Motor neuron (in vitro differentiated cells): ENCODE measurements at regions not wholly inside any gene's neighbourhood (a gene's known extent, or its start where the extent isn't known, plus 50 kb on each side); places are given as distances from the start of the nearest gene placed in this dataset.
"Not testable (repeated sequence)": the region's sequence is repeated elsewhere in the genome, so short reads cannot be mapped to it uniquely, and the experiment has no call there.

Experiments used
- ATAC-seq, 8 experiments: fragments of 200-7000 bp; cut with Tn5 transposase; replicated peaks in 6 of 8; 2 replicates each; pipeline ENCODE4 v1.8.0; 2021; ENCODE audit warnings: mild to moderate bottlenecking in 8 of 8, moderate library complexity in 8 of 8
- H3K27ac ChIP-seq, 2 donors: fragments of 250-450 bp; sonication (Bioruptor Pico); 2 replicates each; pipeline ENCODE4 v1.9.0; 2021; ENCODE audit warnings: antibody characterized with exemption in 2 of 2, mild to moderate bottlenecking in 2 of 2, moderate library complexity in 1 of 2
- H3K4me1 ChIP-seq, 2 donors: fragments of 250-450 bp; sonication (Bioruptor Pico); replicated peaks in 1 of 2; 2 replicates each; pipeline ENCODE4 v1.6.1; 2021; ENCODE audit warnings: antibody characterized with exemption in 2 of 2, mild to moderate bottlenecking in 2 of 2, moderate library complexity in 1 of 2
- H3K4me3 ChIP-seq, 5 donors: fragments of 250-450 bp; sonication (Bioruptor Pico); 2 replicates each; pipeline ENCODE4 v1.9.0; 2021; ENCODE audit warnings: antibody characterized with exemption in 5 of 5, mild to moderate bottlenecking in 5 of 5, moderate library complexity in 4 of 5
- WGBS, 10 experiments: fragments of 450-650 bp; shearing (Covaris generic); methylation state at CpG; one replicate each; pipeline ENCODE4 v1.0.0; 2022; 5-methylcytosine and 5-hydroxymethylcytosine counted together
- in situ Hi-C, 9 experiments: fragments of 400-800 bp; cut with MboI; loops; one replicate each; pipeline ENCODE4 v1.15.0; 2021; ENCODE audit warnings: low sequenced_read_pairs in 9 of 9, low pct_unique_long_range_greater_than_20kb in 2 of 9; ENCODE audit not compliant: unreplicated experiment in 9 of 9

DNA sequence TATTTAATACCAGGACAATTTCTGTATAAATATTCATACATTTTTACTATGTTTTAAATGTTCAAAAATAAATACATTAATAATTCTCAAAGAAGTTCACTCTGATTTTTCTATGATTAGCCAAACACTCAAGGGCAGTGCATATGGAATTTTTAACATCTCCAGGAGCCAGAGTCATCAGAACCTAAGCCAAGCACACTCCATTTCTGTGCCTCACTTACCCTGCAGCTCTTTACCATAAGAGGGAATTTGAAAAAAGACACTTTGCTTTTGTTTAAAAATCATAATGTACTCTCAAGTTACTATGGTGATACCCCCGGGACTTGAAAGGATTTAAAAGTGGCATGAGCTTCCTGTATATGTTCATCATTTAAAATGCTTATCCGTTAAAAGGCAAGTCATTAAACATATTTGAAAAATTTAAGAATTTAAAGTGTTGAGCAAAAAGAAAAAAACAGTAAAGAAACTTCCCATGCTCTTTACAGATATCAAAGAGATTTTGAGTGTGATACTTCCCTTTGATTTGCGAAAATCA is 747.4 kb upstream of the NECTIN3 start:
- Histone ChIP-seq H3K4me1 (peaks cover 0 to 7% of the 10 kb centered on the region in 2 donors), H3K4me3 (no peak overlapping the region), H3K27ac (no peak overlapping the region)
- no peak for ATAC-seq
- in situ Hi-C loops: loop anchor here in 2 of 9 experiments (25.0 kb wide), 1 partner anchor 587 kb away; no protein-coding TSS in a partner anchor
- WGBS, 10 experiments: 33 to 100% (median 62%) methylated on average over 1 to 3 of the region's 3 CpGs

GRCh38 chr3:110327870-110328269 is 743.7 kb upstream of the NECTIN3 start:
- in situ Hi-C loops: no loop called here
- peaks cover 0 to 7% of the 10 kb centered on the region in 2 donors for H3K4me1 ChIP-seq
- no peak overlapping the region for H3K27ac ChIP-seq
- 60 to 100% (median 100%) methylated on average over 1 to 2 of the region's 2 CpGs; no CpG with 5 or more reads in 1 of the 10 experiments for WGBS, 10 experiments
- H3K4me3 ChIP-seq: no peak overlapping the region
- no peak for ATAC-seq

DNA sequence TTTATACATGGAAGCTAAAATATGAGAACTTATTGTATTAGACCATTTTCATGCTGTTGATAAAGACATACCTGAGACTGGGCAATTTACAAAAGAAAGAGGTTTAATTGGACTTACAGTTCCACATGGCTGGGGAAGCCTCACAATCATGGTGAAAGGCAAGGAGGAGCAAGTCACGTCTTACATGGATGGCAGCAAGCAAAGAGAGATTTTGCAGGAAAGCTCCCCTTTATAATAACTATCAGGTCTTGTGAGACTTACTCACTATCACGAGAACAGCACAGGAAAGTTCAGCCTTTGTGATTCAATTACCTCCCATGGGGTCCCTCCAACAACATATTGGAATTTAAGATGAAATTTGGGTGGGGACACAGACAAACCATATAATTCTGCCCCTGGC is 740.1 kb upstream of the NECTIN3 start:
- H3K4me3 ChIP-seq, H3K27ac ChIP-seq, in situ Hi-C loops, ATAC-seq, H3K4me1 ChIP-seq: not testable (repeated sequence)
- 67 to 93% (median 84%) methylated on average over 1 to 2 of the region's 2 CpGs; no CpG with 5 or more reads in 4 of the 10 experiments for WGBS, 10 experiments

DNA sequence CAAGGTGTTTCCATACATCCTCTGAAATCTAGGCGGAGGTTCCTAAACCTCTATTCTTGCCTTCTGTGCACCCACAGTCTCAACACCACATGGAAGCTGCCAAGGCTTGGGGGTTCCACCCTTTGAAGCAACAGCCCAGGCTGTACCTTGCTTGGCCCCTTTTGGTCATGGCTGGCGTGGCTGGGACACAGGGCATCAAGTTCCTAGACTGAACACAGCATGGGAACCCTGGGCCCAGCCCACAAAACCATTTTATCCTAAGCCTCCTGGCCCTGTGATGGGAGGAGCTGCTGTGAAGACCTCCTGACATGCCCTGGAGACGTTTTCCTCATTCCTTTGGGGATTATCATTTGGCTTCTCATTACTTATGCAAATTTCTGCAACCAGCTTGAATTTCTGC is 739.0 kb upstream of the NECTIN3 start:
- Histone ChIP-seq H3K4me3 (no peak overlapping the region), H3K27ac (no peak overlapping the region), H3K4me1 (no peaks in the 10 kb centered on the region)
- peak in 3 of 8 experiments; percentile 25 to 75 (median 56) for ATAC-seq
- in situ Hi-C loops: no loop called here
- 0 to 100% (median 50%) methylated on average over 1 to 2 of the region's 3 CpGs; no CpG with 5 or more reads in 3 of the 10 experiments for WGBS, 10 experiments

DNA sequence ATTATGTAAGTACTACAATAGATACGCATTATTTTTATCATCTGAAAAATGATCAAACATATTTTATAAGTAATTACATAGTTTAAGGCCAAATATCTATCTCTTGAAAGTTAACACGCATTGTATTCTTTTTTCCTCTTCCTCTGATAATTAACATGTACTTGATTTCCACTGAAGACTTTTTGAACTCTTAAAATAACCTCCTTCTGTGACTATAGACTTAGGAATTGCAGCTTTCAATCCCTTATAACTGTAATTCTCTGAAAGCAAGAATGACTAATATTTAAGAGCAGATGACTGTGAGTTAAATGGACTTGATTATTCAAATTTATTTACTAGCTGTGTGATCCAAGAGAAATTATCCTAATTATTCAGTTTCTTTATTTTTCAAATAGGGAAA is 730.6 kb upstream of the NECTIN3 start:
- 40 to 100% (median 93%) methylated on average over 1 to 2 of the region's 2 CpGs for WGBS, 10 experiments
- H3K27ac ChIP-seq: no peak overlapping the region
- no peaks in the 10 kb centered on the region for H3K4me1 ChIP-seq
- peak in 2 of 8 experiments; percentile 5 to 13 for ATAC-seq
- H3K4me3 ChIP-seq: no peak overlapping the region
- in situ Hi-C loops: no loop called here

DNA sequence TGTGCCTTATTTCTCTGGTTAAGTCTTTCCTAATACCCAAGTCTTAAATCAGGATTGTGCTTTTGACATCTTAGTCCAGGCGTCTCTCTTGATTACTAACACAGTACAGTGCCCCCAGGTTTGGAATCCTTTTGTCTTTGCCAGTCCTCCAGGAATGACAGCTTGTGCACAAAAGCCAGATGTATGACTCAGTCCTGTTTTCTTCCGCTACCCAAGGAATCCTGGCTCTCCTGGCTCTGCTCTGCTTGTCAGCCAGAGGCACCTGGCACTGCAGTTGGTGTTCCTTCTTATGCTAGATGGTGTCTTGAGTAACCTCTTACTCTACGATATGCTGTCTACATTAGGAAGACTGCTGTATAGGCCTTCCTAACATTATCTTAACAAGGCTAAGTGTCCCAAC is 728.2 kb upstream of the NECTIN3 start:
- 28 to 97% (median 73%) methylated on average over 1 to 3 of the region's 3 CpGs; no CpG with 5 or more reads in 4 of the 10 experiments for WGBS, 10 experiments
- Histone ChIP-seq H3K4me3 (no peak overlapping the region), H3K27ac (no peak overlapping the region), H3K4me1 (no peaks in the 10 kb centered on the region)
- in situ Hi-C loops: no loop called here
- ATAC-seq: peak in 3 of 8 experiments; percentile 7 to 16 (median 10)

DNA sequence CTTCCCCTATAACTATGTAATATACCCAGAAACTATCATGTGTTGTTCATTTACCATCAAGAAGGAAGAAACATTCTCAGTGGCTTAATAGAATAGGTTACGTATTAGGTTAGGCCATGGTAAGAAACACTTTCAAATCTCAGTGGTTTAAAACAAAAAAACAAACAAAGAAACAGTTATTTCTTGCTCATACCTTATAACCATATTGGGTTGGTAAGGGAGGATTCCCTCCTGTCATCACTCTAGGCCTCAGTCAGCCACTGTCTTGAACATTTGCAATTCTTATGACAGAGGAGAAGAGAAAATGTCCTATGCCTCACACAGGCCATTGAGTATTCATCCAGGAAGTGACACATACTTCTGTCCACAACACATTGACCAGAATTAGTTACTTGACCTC is 727.7 kb upstream of the NECTIN3 start:
- 20 to 100% (median 100%) methylated on average over 1 of the region's 1 CpG; no CpG with 5 or more reads in 2 of the 10 experiments for WGBS, 10 experiments
- ATAC-seq: peak in 2 of 8 experiments; percentile 98

GRCh38 chr3:110344487-110344886 is 727.1 kb upstream of the NECTIN3 start:
- in situ Hi-C loops: no loop called here
- peak in 2 of 8 experiments; percentile 5 to 14 for ATAC-seq

More for the DNA sequence above, 727.7 kb upstream of the NECTIN3 start:
- Histone ChIP-seq H3K27ac (no peak overlapping the region), H3K4me1 (no peaks in the 10 kb centered on the region), H3K4me3 (no peak overlapping the region)
- in situ Hi-C loops: no loop called here

DNA sequence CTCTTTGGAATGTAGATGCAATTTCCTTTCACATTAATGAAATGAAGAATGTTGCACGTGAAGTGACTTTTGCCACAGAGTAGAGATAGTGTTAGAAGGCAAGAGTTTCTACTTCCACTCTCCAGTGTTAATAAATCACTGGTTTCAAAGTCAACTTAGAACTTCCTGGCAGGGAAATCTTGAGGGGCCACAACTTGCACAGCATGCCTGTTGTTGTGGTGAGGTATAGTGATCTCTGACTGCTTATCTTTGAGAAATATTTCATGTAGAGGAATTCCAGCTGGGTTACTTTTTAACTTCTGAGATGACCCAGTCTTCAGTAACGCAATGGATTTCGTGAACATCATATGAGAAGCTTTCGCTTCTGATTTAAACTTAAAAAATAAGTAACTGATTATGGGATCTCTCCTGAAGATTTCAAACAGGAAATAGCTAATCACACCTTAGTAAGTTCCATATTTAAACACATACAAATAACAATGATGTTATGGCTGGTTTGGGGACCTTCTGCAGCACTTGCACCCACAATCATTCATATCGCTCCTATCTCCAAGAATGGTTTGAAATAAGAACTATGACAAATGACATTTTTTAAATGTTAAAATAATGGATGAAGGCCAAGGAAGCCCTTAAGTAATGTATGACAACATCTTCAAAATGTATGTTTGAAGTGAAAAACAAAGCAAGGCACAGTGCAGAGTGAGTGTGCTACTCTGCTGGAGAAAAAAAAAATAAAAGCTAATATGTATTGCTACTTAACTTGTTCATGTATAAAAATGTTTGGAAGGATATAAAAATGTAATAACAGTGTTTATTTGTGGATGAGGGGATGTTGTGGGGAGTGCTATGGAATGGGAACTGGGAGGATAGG is 726.5 kb upstream of the NECTIN3 start:
- WGBS, 10 experiments: 88 to 100% (median 94%) methylated on average over 1 to 5 of the region's 5 CpGs; no CpG with 5 or more reads in 1 of the 10 experiments
- in situ Hi-C loops: no loop called here
- Histone ChIP-seq H3K4me1 (no peaks in the 10 kb centered on the region), H3K27ac (no peak overlapping the region), H3K4me3 (no peak overlapping the region)
- ATAC-seq: no peak

More at GRCh38 chr3:110344487-110344886, 727.1 kb upstream of the NECTIN3 start:
- no peak overlapping the region for H3K27ac ChIP-seq
- no peak overlapping the region for H3K4me3 ChIP-seq
- no peaks in the 10 kb centered on the region for H3K4me1 ChIP-seq

- in situ Hi-C loops: no loop called here
- H3K4me1 ChIP-seq: no peaks in the 10 kb centered on the region
- 61 to 100% (median 85%) methylated on average over 2 of the region's 2 CpGs; no CpG with 5 or more reads in 2 of the 10 experiments for WGBS, 10 experiments
- no peak for ATAC-seq
- no peak overlapping the region for H3K27ac ChIP-seq
- H3K4me3 ChIP-seq: no peak overlapping the region
These were observed 722.3 kb upstream of the NECTIN3 start for GRCh38 chr3:110349295-110349694.

- 78 to 91% (median 84%) methylated on average over 1 to 2 of the region's 2 CpGs; no CpG with 5 or more reads in 6 of the 10 experiments for WGBS, 10 experiments
- H3K4me1 ChIP-seq: no peaks in the 10 kb centered on the region
These were observed 718.6 kb upstream of the NECTIN3 start for GRCh38 chr3:110352841-110353604.

DNA sequence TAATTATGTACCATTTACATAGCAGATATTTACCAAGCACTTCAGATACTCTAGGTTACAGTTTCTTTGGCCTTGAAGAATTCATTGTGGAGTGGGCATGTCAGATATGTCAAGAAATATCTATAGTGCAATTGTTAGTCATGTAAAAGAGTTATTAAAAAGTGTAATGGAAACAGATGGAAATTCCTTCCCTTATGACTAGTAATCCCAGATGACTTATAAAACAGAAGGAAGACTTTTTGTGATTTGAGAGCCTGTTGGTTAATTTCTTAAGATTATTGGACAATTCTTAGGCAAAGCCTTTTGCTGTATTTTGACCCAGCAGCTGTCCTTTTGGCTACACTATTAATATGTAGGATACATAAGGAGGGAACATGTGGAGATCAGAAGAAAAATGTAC is 708.9 kb upstream of the NECTIN3 start:
- in situ Hi-C loops: no loop called here
- ATAC-seq: no peak
- Histone ChIP-seq H3K4me1 (no peaks in the 10 kb centered on the region), H3K27ac (no peak overlapping the region), H3K4me3 (no peak overlapping the region)

More at GRCh38 chr3:110352841-110353604, 718.6 kb upstream of the NECTIN3 start:
- in situ Hi-C loops: no loop called here
- ATAC-seq: peak in 1 of 8 experiments; percentile 79
- no peak overlapping the region for H3K27ac ChIP-seq
- no peak overlapping the region for H3K4me3 ChIP-seq

DNA sequence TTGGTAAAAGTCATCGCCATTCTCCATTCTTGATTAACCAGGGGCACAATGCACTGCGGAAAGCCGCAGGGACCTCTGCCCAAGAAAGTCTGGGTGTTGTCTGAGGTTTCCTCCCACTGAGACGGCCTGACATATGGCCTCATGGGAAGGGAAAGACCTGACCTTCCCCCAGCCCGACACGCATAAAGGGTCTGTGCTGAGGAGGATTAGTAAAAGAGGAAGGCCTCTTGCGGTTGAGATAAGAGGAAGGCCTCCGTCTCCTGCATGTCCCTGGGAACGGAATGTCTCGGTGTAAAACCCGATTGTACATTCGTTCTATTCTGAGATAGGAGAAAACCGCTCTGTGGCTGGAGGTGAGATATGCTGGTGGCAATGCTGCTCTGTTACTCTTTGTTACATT is 704.3 kb upstream of the NECTIN3 start:
- H3K27ac ChIP-seq, ATAC-seq, H3K4me1 ChIP-seq, in situ Hi-C loops, H3K4me3 ChIP-seq: not testable (repeated sequence)
- 79 to 100% (median 100%) methylated on average over 1 to 6 of the region's 13 CpGs; no CpG with 5 or more reads in 5 of the 10 experiments for WGBS, 10 experiments
